IMR-90 (cell line): ENCODE measurements at regions not wholly inside any gene's neighbourhood (a gene's known extent, or its start where the extent isn't known, plus 50 kb on each side); places are given as distances from the start of the nearest gene placed in this dataset.

Source experiments
- ATAC-seq: fragments of 200-7000 bp; cut with Tn5 transposase; 2 replicates; pipeline ENCODE4 v1.9.1; 2020; ENCODE audit warnings: low read depth, mild to moderate bottlenecking, moderate library complexity
- BruUV-seq: library from RNA; stranded (reverse); fragments of 400-500 nt; replicated peaks from 2 replicates; lab custom pipeline; 2021; lab: Mats Ljungman, UMichigan
- CTCF ChIA-PET: fragments of 300-600 bp; formaldehyde crosslinking; extraction: SDS; loops from one replicate; lab custom pipeline; 2021; ENCODE audit warnings: antibody characterized with exemption; lab: Yijun Ruan, JAX
- POLR2A ChIA-PET: fragments of 300-600 bp; sonication (Branson Sonifier 250); formaldehyde crosslinking; loops from one replicate; lab custom pipeline; 2022; ENCODE audit warnings: antibody characterized with exemption; ENCODE audit not compliant: unreplicated experiment; lab: Charles Lee
- DNase-seq: peaks from one replicate; pipeline ENCODE4 v3.0.0; 2013
- H2AFZ ChIP-seq: replicated peaks from 2 replicates; pipeline ENCODE3; 2013; ENCODE audit warnings: low read length, mild to moderate bottlenecking; ENCODE audit not compliant: poor library complexity
- H2AK5ac ChIP-seq: 2 replicates; pipeline ENCODE4 v1.6.1; 2013; ENCODE audit warnings: low read depth, low read length, inconsistent platforms
- H2AK9ac ChIP-seq: replicated peaks from 2 replicates; pipeline ENCODE3; 2013; ENCODE audit warnings: mild to moderate bottlenecking, low read depth, low read length, moderate library complexity; ENCODE audit not compliant: poor library complexity
- H2BK120ac ChIP-seq: 2 replicates; pipeline ENCODE4 v1.6.1; 2013; ENCODE audit warnings: low read depth, low read length, inconsistent platforms
- H2BK15ac ChIP-seq: 3 replicates; pipeline ENCODE4 v1.6.1; 2013; ENCODE audit warnings: low read depth, low read length, inconsistent platforms
- H2BK20ac ChIP-seq: 2 replicates; pipeline ENCODE4 v1.6.1; 2013; ENCODE audit warnings: low read depth, mild to moderate bottlenecking, inconsistent platforms, low read length, moderate library complexity
- H2BK5ac ChIP-seq: 2 replicates; pipeline ENCODE4 v1.6.1; 2013; ENCODE audit warnings: mild to moderate bottlenecking, low read depth, low read length, inconsistent platforms; ENCODE audit not compliant: poor library complexity, severe bottlenecking
- H3K14ac ChIP-seq: replicated peaks from 2 replicates; pipeline ENCODE4 v1.6.1; 2013; ENCODE audit warnings: low read depth, low read length, inconsistent platforms
- H3K18ac ChIP-seq: 2 replicates; pipeline ENCODE4 v1.6.1; 2013; ENCODE audit warnings: low read depth, low read length, control low read depth
- H3K23ac ChIP-seq: 2 replicates; pipeline ENCODE4 v1.6.1; 2013; ENCODE audit warnings: low read depth, low read length, inconsistent platforms
- H3K27ac ChIP-seq: 2 replicates; pipeline ENCODE4 v1.5.1; 2013; ENCODE audit warnings: mild to moderate bottlenecking, control low read depth, low read length; ENCODE audit not compliant: insufficient read depth
- H3K27me3 ChIP-seq: 2 replicates; pipeline ENCODE4 v1.6.1; 2013; ENCODE audit warnings: low read length; ENCODE audit not compliant: control insufficient read depth, insufficient read depth
- H3K36me3 ChIP-seq: 2 replicates; pipeline ENCODE4 v1.6.1; 2013; ENCODE audit warnings: low read length, mixed read lengths; ENCODE audit not compliant: control insufficient read depth, insufficient read depth
- H3K4ac ChIP-seq: 2 replicates; pipeline ENCODE4 v1.6.1; 2013; ENCODE audit warnings: low read depth, low read length, inconsistent platforms
- H3K4me1 ChIP-seq: 2 replicates; pipeline ENCODE4 v1.6.1; 2013; ENCODE audit warnings: low read length, mixed read lengths; ENCODE audit not compliant: control insufficient read depth, insufficient read depth
- H3K4me2 ChIP-seq: 2 replicates; pipeline ENCODE4 v1.6.1; 2013; ENCODE audit warnings: low read depth, mild to moderate bottlenecking, control low read depth, low read length, moderate library complexity
- H3K4me3 ChIP-seq: 2 replicates; pipeline ENCODE4 v1.5.1; 2013; ENCODE audit warnings: low read depth, mild to moderate bottlenecking, control low read depth, low read length, moderate library complexity; ENCODE audit not compliant: insufficient read depth
- H3K56ac ChIP-seq: 2 replicates; pipeline ENCODE4 v1.6.1; 2013; ENCODE audit warnings: low read length, inconsistent platforms; ENCODE audit not compliant: insufficient read depth; ENCODE audit errors: extremely low read depth
- H3K79me1 ChIP-seq, 2 experiments: 2 replicates each; pipeline ENCODE4 v1.6.1; 2013; ENCODE audit warnings: low read length in 2 of 2, inconsistent platforms in 1 of 2, low read depth in 1 of 2
- H3K9ac ChIP-seq: 2 replicates; pipeline ENCODE4 v1.6.1; 2013; ENCODE audit warnings: low read depth, low read length, control low read depth
- H3K9me1 ChIP-seq: 2 replicates; pipeline ENCODE4 v1.6.1; 2013; ENCODE audit warnings: low read length, inconsistent platforms; ENCODE audit not compliant: insufficient read depth
- H3K9me3 ChIP-seq: 2 replicates; pipeline ENCODE4 v1.6.1; 2013; ENCODE audit warnings: low read length; ENCODE audit not compliant: control insufficient read depth, insufficient read depth
- H4K20me1 ChIP-seq: 2 replicates; pipeline ENCODE4 v1.6.1; 2013; ENCODE audit warnings: low read length, inconsistent platforms; ENCODE audit not compliant: insufficient read depth
- H4K5ac ChIP-seq: 2 replicates; pipeline ENCODE4 v1.6.1; 2013; ENCODE audit warnings: mild to moderate bottlenecking, low read depth, low read length, control low read depth
- H4K8ac ChIP-seq, 2 experiments: 2 replicates each; pipeline ENCODE4 v1.6.1; 2013; ENCODE audit warnings: low read depth in 2 of 2, low read length in 2 of 2, control low read depth in 1 of 2, inconsistent platforms in 1 of 2
- H4K91ac ChIP-seq: 2 replicates; pipeline ENCODE4 v1.6.1; 2013; ENCODE audit warnings: low read depth, low read length, inconsistent platforms; ENCODE audit not compliant: insufficient read depth
- BHLHE40 ChIP-seq: fragments of 150-350 bp; IDR thresholded peaks from 2 replicates; pipeline ENCODE4 v1.6.1; 2016; ENCODE audit warnings: mild to moderate bottlenecking, low read depth, low read length
- CEBPB ChIP-seq: IDR thresholded peaks from 2 replicates; pipeline ENCODE4 v1.6.1; 2012; ENCODE audit warnings: low read depth, low read length, improper control_type of control experiment
- CHD1 ChIP-seq: IDR thresholded peaks from 2 replicates; pipeline ENCODE4 v1.6.1; 2012; ENCODE audit warnings: low read depth, low read length, improper control_type of control experiment
- CTCF ChIP-seq: conservative IDR thresholded peaks from 2 replicates; pipeline ENCODE4 v1.5.1; 2012; ENCODE audit warnings: mild to moderate bottlenecking, low read depth, low read length, improper control_type of control experiment
- ELK1 ChIP-seq: fragments of 150-350 bp; IDR thresholded peaks from 2 replicates; pipeline ENCODE4 v1.6.1; 2016; ENCODE audit warnings: low read depth, mild to moderate bottlenecking, low read length, moderate library complexity, borderline replicate concordance
- FOS ChIP-seq: fragments of 150-350 bp; IDR thresholded peaks from 2 replicates; pipeline ENCODE4 v1.6.1; 2016; ENCODE audit warnings: low read depth, low read length
- MAFK ChIP-seq: IDR thresholded peaks from 2 replicates; pipeline ENCODE4 v1.6.1; 2012; ENCODE audit warnings: low read depth, low read length, improper control_type of control experiment
- MAZ ChIP-seq: IDR thresholded peaks from 2 replicates; pipeline ENCODE4 v1.6.1; 2012; ENCODE audit warnings: low read depth, mild to moderate bottlenecking, low read length, improper control_type of control experiment, moderate library complexity, borderline replicate concordance
- MXI1 ChIP-seq: IDR thresholded peaks from 2 replicates; pipeline ENCODE4 v1.6.1; 2012; ENCODE audit warnings: low read depth, mild to moderate bottlenecking, low read length, moderate library complexity, borderline replicate concordance
- NFE2L2 ChIP-seq: fragments of 150-350 bp; IDR thresholded peaks from 2 replicates; pipeline ENCODE4 v1.6.1; 2016; ENCODE audit warnings: low read depth, mild to moderate bottlenecking, low read length
- POLR2A ChIP-seq: IDR thresholded peaks from 2 replicates; pipeline ENCODE4 v1.6.1; 2012; ENCODE audit warnings: mild to moderate bottlenecking, low read depth, low read length
- RAD21 ChIP-seq: IDR thresholded peaks from 2 replicates; pipeline ENCODE4 v1.6.1; 2012; ENCODE audit warnings: low read length, improper control_type of control experiment
- RCOR1 ChIP-seq: IDR thresholded peaks from 2 replicates; pipeline ENCODE4 v1.6.1; 2012; ENCODE audit warnings: mild to moderate bottlenecking, low read length, improper control_type of control experiment; ENCODE audit not compliant: insufficient replicate concordance
- RFX5 ChIP-seq: IDR thresholded peaks from 2 replicates; pipeline ENCODE4 v1.8.0; 2012; ENCODE audit warnings: low read depth, mild to moderate bottlenecking, low read length, moderate library complexity
- SMC3 ChIP-seq: fragments of 150-350 bp; IDR thresholded peaks from 2 replicates; pipeline ENCODE4 v1.6.1; 2016; ENCODE audit warnings: low read depth, mild to moderate bottlenecking, antibody characterized with exemption, low read length, moderate library complexity
- USF2 ChIP-seq: fragments of 150-350 bp; IDR thresholded peaks from 2 replicates; pipeline ENCODE4 v1.6.1; 2017; ENCODE audit warnings: mild to moderate bottlenecking, antibody characterized with exemption, low read length, low read depth
- WGBS, 2 experiments: methylation state at CpG; one replicate each; pipeline versions ENCODE4 v1.1.5 to v1.1.7; 2013; ENCODE audit warnings: missing lambda C conversion rate in 2 of 2; ENCODE audit not compliant: insufficient read length in 1 of 2; ENCODE audit errors: extremely low coverage in 2 of 2; 5-methylcytosine and 5-hydroxymethylcytosine counted together
- dilution Hi-C: fragments of 300-500 bp; cut with HindIII; formaldehyde crosslinking; loops from one replicate; pipeline ENCODE4 v1.14.3; 2018; ENCODE audit warnings: low sequenced_read_pairs; ENCODE audit not compliant: unreplicated experiment
- in situ Hi-C: fragments of 300-500 bp; cut with MboI; formaldehyde crosslinking; loops from 3 replicates; pipeline ENCODE4 v1.14.3; 2019; ENCODE audit warnings: low sequenced_read_pairs, inconsistent platforms, mixed read lengths
- intact Hi-C: fragments of 100-400 bp; cut with micrococcal nuclease; formaldehyde crosslinking; loops from 2 replicates; pipeline ENCODE4 v1.10.0; 2022

GRCh38 chr5:159481751-159482150 is 151.5 kb upstream of the IL12B start:
- Histone ChIP-seq H2AFZ (no peak overlapping the region), H2BK15ac (no peak overlapping the region), H3K79me1 (no peaks in the 10 kb centered on the region), H2AK9ac (no peak overlapping the region), H2BK20ac (no peak overlapping the region), H3K4me2 (no peak overlapping the region), H3K36me3 (no peaks in the 10 kb centered on the region), H3K9me3 (no peaks in the 10 kb centered on the region), H3K27me3 (no peaks in the 10 kb centered on the region), H2AK5ac (no peak overlapping the region), H4K5ac (no peak overlapping the region), H4K20me1 (no peaks in the 10 kb centered on the region), H2BK5ac (no peak overlapping the region), H3K4me3 (no peak overlapping the region), H3K27ac (no peak overlapping the region), H3K14ac (no peak overlapping the region), H3K4ac (no peak overlapping the region), H3K9me1 (peaks cover 5% of the 10 kb centered on the region; the same call in 1 of the 2 replicates), H3K9ac (no peak overlapping the region), H2BK120ac (no peak overlapping the region), H3K56ac (no peak overlapping the region), H3K23ac (no peak overlapping the region), H4K8ac (no peak overlapping the region), H4K91ac (no peak overlapping the region), H3K4me1 (no peaks in the 10 kb centered on the region), H3K18ac (no peak overlapping the region)
- ChIA-PET CTCF (no interaction called here), POLR2A (no interaction called here)
- TF ChIP-seq MAFK (no peak), USF2 (no peak), CHD1 (no peak), RAD21 (no peak), SMC3 (no peak), FOS (no peak), CEBPB (no peak), BHLHE40 (no peak), RFX5 (no peak), CTCF (no peak), RCOR1 (no peak), MXI1 (no peak), NFE2L2 (no peak), POLR2A (no peak), MAZ (no peak), ELK1 (no peak)
- in situ Hi-C loops: no loop called here
- dilution Hi-C loops: no loop called here
- WGBS, 2 experiments: no CpG with 5 or more reads among the region's 1 CpG
- intact Hi-C loops: no loop called here
- ATAC-seq (no peak), DNase-seq (no peak)
- BruUV-seq: no TSS peak
